ENCODE measurements at regions not wholly inside any gene's neighbourhood (a gene's known extent, or its start where the extent isn't known, plus 50 kb on each side); places are given as distances from the start of the nearest gene placed in this dataset.

- H3K27me3 ChIP-seq (ENCODE audit: control insufficient read depth in 1 of 2, insufficient read depth in 2 of 2, low read length in 2 of 2): no peaks in the 10 kb centered on the region
- no peak overlapping the region for H3K4me3 ChIP-seq (ENCODE audit: low read length in 2 of 2)
- H3K9me3 ChIP-seq (ENCODE audit: control insufficient read depth in 2 of 2, low read length in 2 of 2): no peaks in the 10 kb centered on the region
- no peak overlapping the region for H3K27ac ChIP-seq (ENCODE audit: low read length)
- H3K9ac ChIP-seq (ENCODE audit: low read length in 2 of 2): no peak overlapping the region
- no peaks in the 10 kb centered on the region for H3K4me1 ChIP-seq (ENCODE audit: control insufficient read depth, insufficient read depth, low read length)
- no peaks in the 10 kb centered on the region for H3K36me3 ChIP-seq (ENCODE audit: control insufficient read depth in 2 of 2, insufficient read depth in 2 of 2, low read length in 2 of 2)
Observed at GRCh38 chr6:91683240-91683639, 1096.4 kb upstream of the MAP3K7 start.

- Histone ChIP-seq H3K9me3 (ENCODE audit: control insufficient read depth in 2 of 2, low read length in 2 of 2) (no peaks in the 10 kb centered on the region), H3K4me1 (ENCODE audit: control insufficient read depth, insufficient read depth, low read length) (no peaks in the 10 kb centered on the region), H3K36me3 (ENCODE audit: control insufficient read depth in 2 of 2, insufficient read depth in 2 of 2, low read length in 2 of 2) (no peaks in the 10 kb centered on the region), H3K4me3 (ENCODE audit: low read length in 2 of 2) (no peak overlapping the region), H3K9ac (ENCODE audit: low read length in 2 of 2) (no peak overlapping the region), H3K27ac (ENCODE audit: low read length) (no peak overlapping the region), H3K27me3 (ENCODE audit: control insufficient read depth in 1 of 2, insufficient read depth in 2 of 2, low read length in 2 of 2) (no peaks in the 10 kb centered on the region)
Observed at GRCh38 chr6:91681296-91681695, 1094.4 kb upstream of the MAP3K7 start.

GRCh38 chr6:91678679-91679446 is 1092.0 kb upstream of the MAP3K7 start:
- Histone ChIP-seq H3K4me3 (ENCODE audit: low read length in 2 of 2) (no peak overlapping the region), H3K9me3 (ENCODE audit: control insufficient read depth in 2 of 2, low read length in 2 of 2) (no peaks in the 10 kb centered on the region), H3K36me3 (ENCODE audit: control insufficient read depth in 2 of 2, insufficient read depth in 2 of 2, low read length in 2 of 2) (no peaks in the 10 kb centered on the region), H3K27ac (ENCODE audit: low read length) (no peak overlapping the region), H3K9ac (ENCODE audit: low read length in 2 of 2) (no peak overlapping the region), H3K27me3 (ENCODE audit: control insufficient read depth in 1 of 2, insufficient read depth in 2 of 2, low read length in 2 of 2) (no peaks in the 10 kb centered on the region), H3K4me1 (ENCODE audit: control insufficient read depth, insufficient read depth, low read length) (no peaks in the 10 kb centered on the region)

GRCh38 chr6:91672201-91672600 is 1085.3 kb upstream of the MAP3K7 start:
- Histone ChIP-seq H3K36me3 (ENCODE audit: control insufficient read depth in 2 of 2, insufficient read depth in 2 of 2, low read length in 2 of 2) (no peaks in the 10 kb centered on the region), H3K27me3 (ENCODE audit: control insufficient read depth in 1 of 2, insufficient read depth in 2 of 2, low read length in 2 of 2) (no peaks in the 10 kb centered on the region), H3K9ac (ENCODE audit: low read length in 2 of 2) (no peak overlapping the region), H3K27ac (ENCODE audit: low read length) (no peak overlapping the region), H3K4me1 (ENCODE audit: control insufficient read depth, insufficient read depth, low read length) (no peaks in the 10 kb centered on the region), H3K4me3 (ENCODE audit: low read length in 2 of 2) (no peak overlapping the region), H3K9me3 (ENCODE audit: control insufficient read depth in 2 of 2, low read length in 2 of 2) (no peaks in the 10 kb centered on the region)

GRCh38 chr6:91669871-91670268 is 1083.0 kb upstream of the MAP3K7 start:
- Histone ChIP-seq H3K27me3 (ENCODE audit: control insufficient read depth in 1 of 2, insufficient read depth in 2 of 2, low read length in 2 of 2) (no peaks in the 10 kb centered on the region), H3K4me3 (ENCODE audit: low read length in 2 of 2) (no peak overlapping the region), H3K4me1 (ENCODE audit: control insufficient read depth, insufficient read depth, low read length) (no peaks in the 10 kb centered on the region), H3K36me3 (ENCODE audit: control insufficient read depth in 2 of 2, insufficient read depth in 2 of 2, low read length in 2 of 2) (no peaks in the 10 kb centered on the region), H3K27ac (ENCODE audit: low read length) (no peak overlapping the region), H3K9me3 (ENCODE audit: control insufficient read depth in 2 of 2, low read length in 2 of 2) (no peaks in the 10 kb centered on the region), H3K9ac (ENCODE audit: low read length in 2 of 2) (no peak overlapping the region)

GRCh38 chr6:91669154-91669870 is 1082.4 kb upstream of the MAP3K7 start:
- no peak overlapping the region for H3K9ac ChIP-seq (ENCODE audit: low read length in 2 of 2)
- H3K27me3 ChIP-seq (ENCODE audit: control insufficient read depth in 1 of 2, insufficient read depth in 2 of 2, low read length in 2 of 2): no peaks in the 10 kb centered on the region
- no peaks in the 10 kb centered on the region for H3K9me3 ChIP-seq (ENCODE audit: control insufficient read depth in 2 of 2, low read length in 2 of 2)
- H3K27ac ChIP-seq (ENCODE audit: low read length): no peak overlapping the region
- H3K36me3 ChIP-seq (ENCODE audit: control insufficient read depth in 2 of 2, insufficient read depth in 2 of 2, low read length in 2 of 2): no peaks in the 10 kb centered on the region
- no peak overlapping the region for H3K4me3 ChIP-seq (ENCODE audit: low read length in 2 of 2)
- no peaks in the 10 kb centered on the region for H3K4me1 ChIP-seq (ENCODE audit: control insufficient read depth, insufficient read depth, low read length)

- Histone ChIP-seq H3K9me3 (ENCODE audit: control insufficient read depth in 2 of 2, low read length in 2 of 2) (no peaks in the 10 kb centered on the region), H3K9ac (ENCODE audit: low read length in 2 of 2) (no peak overlapping the region), H3K4me1 (ENCODE audit: control insufficient read depth, insufficient read depth, low read length) (no peaks in the 10 kb centered on the region), H3K27ac (ENCODE audit: low read length) (no peak overlapping the region), H3K36me3 (ENCODE audit: control insufficient read depth in 2 of 2, insufficient read depth in 2 of 2, low read length in 2 of 2) (no peaks in the 10 kb centered on the region), H3K4me3 (ENCODE audit: low read length in 2 of 2) (no peak overlapping the region), H3K27me3 (ENCODE audit: control insufficient read depth in 1 of 2, insufficient read depth in 2 of 2, low read length in 2 of 2) (no peaks in the 10 kb centered on the region)
Observed at GRCh38 chr6:91667596-91667995, 1080.7 kb upstream of the MAP3K7 start.

- Histone ChIP-seq H3K27me3 (ENCODE audit: control insufficient read depth in 1 of 2, insufficient read depth in 2 of 2, low read length in 2 of 2) (no peaks in the 10 kb centered on the region), H3K36me3 (ENCODE audit: control insufficient read depth in 2 of 2, insufficient read depth in 2 of 2, low read length in 2 of 2) (no peaks in the 10 kb centered on the region), H3K4me3 (ENCODE audit: low read length in 2 of 2) (no peak overlapping the region), H3K4me1 (ENCODE audit: control insufficient read depth, insufficient read depth, low read length) (no peaks in the 10 kb centered on the region), H3K9ac (ENCODE audit: low read length in 2 of 2) (no peak overlapping the region), H3K9me3 (ENCODE audit: control insufficient read depth in 2 of 2, low read length in 2 of 2) (no peaks in the 10 kb centered on the region), H3K27ac (ENCODE audit: low read length) (no peak overlapping the region)
Observed at GRCh38 chr6:91664327-91664959, 1077.6 kb upstream of the MAP3K7 start.

- Histone ChIP-seq H3K4me1 (ENCODE audit: control insufficient read depth, insufficient read depth, low read length) (no peaks in the 10 kb centered on the region), H3K27me3 (ENCODE audit: control insufficient read depth in 1 of 2, insufficient read depth in 2 of 2, low read length in 2 of 2) (no peaks in the 10 kb centered on the region), H3K9me3 (ENCODE audit: control insufficient read depth in 2 of 2, low read length in 2 of 2) (no peaks in the 10 kb centered on the region), H3K4me3 (ENCODE audit: low read length in 2 of 2) (no peak overlapping the region), H3K36me3 (ENCODE audit: control insufficient read depth in 2 of 2, insufficient read depth in 2 of 2, low read length in 2 of 2) (no peaks in the 10 kb centered on the region), H3K9ac (ENCODE audit: low read length in 2 of 2) (no peak overlapping the region), H3K27ac (ENCODE audit: low read length) (no peak overlapping the region)
Observed at GRCh38 chr6:91660893-91661292, 1074.0 kb upstream of the MAP3K7 start.

GRCh38 chr6:91659891-91660290 is 1073.0 kb upstream of the MAP3K7 start:
- Histone ChIP-seq H3K27ac (ENCODE audit: low read length) (no peak overlapping the region), H3K9ac (ENCODE audit: low read length in 2 of 2) (no peak overlapping the region)

GRCh38 chr6:91654793-91655192 is 1067.9 kb upstream of the MAP3K7 start:
- Histone ChIP-seq H3K36me3 (ENCODE audit: control insufficient read depth in 2 of 2, insufficient read depth in 2 of 2, low read length in 2 of 2) (no peaks in the 10 kb centered on the region), H3K27ac (ENCODE audit: low read length) (no peak overlapping the region), H3K9ac (ENCODE audit: low read length in 2 of 2) (no peak overlapping the region), H3K27me3 (ENCODE audit: control insufficient read depth in 1 of 2, insufficient read depth in 2 of 2, low read length in 2 of 2) (no peaks in the 10 kb centered on the region), H3K4me1 (ENCODE audit: control insufficient read depth, insufficient read depth, low read length) (no peaks in the 10 kb centered on the region), H3K9me3 (ENCODE audit: control insufficient read depth in 2 of 2, low read length in 2 of 2) (no peaks in the 10 kb centered on the region), H3K4me3 (ENCODE audit: low read length in 2 of 2) (no peak overlapping the region)

More at GRCh38 chr6:91659891-91660290, 1073.0 kb upstream of the MAP3K7 start:
- Histone ChIP-seq H3K9me3 (ENCODE audit: control insufficient read depth in 2 of 2, low read length in 2 of 2) (no peaks in the 10 kb centered on the region), H3K36me3 (ENCODE audit: control insufficient read depth in 2 of 2, insufficient read depth in 2 of 2, low read length in 2 of 2) (no peaks in the 10 kb centered on the region), H3K4me3 (ENCODE audit: low read length in 2 of 2) (no peak overlapping the region), H3K27me3 (ENCODE audit: control insufficient read depth in 1 of 2, insufficient read depth in 2 of 2, low read length in 2 of 2) (no peaks in the 10 kb centered on the region), H3K4me1 (ENCODE audit: control insufficient read depth, insufficient read depth, low read length) (no peaks in the 10 kb centered on the region)

Measured in stomach smooth muscle (tissue), 2 donors.